AG08395 (cell line): ENCODE measurements at regions not wholly inside any gene's neighbourhood (a gene's known extent, or its start where the extent isn't known, plus 50 kb on each side); places are given as distances from the start of the nearest gene placed in this dataset.
A peak's percentile ranks its signal among the peaks of the same experiment; 100 is the strongest.
"Not testable (repeated sequence)": the region's sequence is repeated elsewhere in the genome, so short reads cannot be mapped to it uniquely, and the experiment has no call there.

Source experiments
- DNase-seq: peaks from one replicate; pipeline ENCODE4 v3.0.0; 2012; ENCODE audit warnings: mixed read lengths, low spot score

- peak; percentile 35 for DNase-seq
Measured at GRCh38 chr5:172528440-172528839, 74.1 kb upstream of the SH3PXD2B start.

DNA sequence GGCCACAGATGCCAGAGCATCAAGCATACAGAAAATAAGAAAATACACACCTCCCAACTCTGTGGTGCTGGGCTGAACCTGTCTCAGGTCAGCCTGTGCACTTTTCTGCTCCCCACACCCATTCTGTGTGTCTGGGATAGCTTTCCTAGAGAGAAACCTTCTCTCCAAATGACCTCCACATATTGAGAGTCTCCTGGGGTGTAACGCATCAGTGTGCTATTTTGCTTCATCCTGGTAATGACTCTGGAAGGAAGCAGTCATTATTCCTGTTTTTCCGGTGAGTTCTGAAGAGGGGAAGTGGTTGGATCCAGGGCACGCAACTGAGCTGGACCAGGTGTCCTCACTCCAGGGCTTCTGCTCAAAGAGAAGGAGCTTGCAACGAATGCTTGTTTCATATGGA lies 73.2 kb upstream of the SH3PXD2B start:
- no peak for DNase-seq

- DNase-seq: no peak
Measured at GRCh38 chr5:172525996-172526360, 71.7 kb upstream of the SH3PXD2B start.

DNA sequence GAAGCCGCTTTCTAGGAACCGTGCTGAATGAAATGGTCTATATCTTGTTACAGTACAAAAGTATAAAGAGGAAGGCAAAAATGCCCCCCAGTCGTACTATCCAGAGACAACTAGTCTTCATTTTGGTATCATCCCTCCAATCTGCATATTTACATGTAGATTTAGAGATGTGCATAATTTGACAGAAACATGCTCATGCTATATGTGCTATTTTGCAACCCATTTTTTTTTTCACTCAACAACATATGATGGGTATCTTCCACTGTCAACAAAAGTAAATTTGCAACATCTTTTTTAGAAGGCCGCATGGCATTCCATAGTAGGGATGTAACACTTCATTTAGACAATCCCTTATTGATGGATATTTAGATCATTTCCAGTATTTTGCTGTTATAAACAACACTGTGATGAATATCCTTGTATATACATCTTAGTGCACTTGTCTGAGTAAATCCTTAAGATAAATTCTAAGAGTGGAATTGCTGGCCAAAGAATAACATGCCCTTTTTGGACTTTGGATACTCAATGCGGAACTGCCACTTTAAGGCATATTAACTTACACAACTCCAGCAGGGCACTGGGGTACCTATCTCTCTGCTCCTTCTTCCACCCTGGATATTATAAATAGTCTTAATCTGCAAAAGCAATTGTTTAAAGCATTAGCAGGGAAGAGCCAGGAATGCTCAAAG lies 71.1 kb upstream of the SH3PXD2B start:
- DNase-seq: no peak

DNA sequence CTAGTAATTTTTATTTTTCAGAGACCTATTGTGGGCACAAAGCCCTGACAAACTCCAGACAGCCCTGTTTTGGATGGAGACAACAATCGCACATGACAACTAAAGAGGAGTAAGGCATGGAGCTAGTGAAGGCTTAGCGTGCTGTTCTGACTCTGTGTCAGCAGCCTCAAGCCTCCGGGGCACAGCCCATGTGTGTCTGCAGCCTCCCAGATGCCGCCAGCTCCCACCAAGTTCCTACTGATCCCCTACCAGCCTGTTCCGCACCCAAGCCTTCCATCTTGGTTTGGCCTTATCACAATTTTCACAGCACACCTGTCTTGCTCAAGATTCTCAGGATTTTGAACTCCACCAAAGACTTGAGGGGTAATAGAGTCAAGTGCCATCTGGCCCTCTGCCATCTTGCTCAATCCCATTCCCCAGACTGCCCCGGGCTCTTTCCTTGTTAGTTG lies 70.3 kb upstream of the SH3PXD2B start:
- no peak for DNase-seq

- DNase-seq: no peak
Measured at GRCh38 chr5:172523146-172523745, 68.9 kb upstream of the SH3PXD2B start.

- no peak for DNase-seq
Measured at GRCh38 chr5:172521338-172521932, 67.1 kb upstream of the SH3PXD2B start.

DNA sequence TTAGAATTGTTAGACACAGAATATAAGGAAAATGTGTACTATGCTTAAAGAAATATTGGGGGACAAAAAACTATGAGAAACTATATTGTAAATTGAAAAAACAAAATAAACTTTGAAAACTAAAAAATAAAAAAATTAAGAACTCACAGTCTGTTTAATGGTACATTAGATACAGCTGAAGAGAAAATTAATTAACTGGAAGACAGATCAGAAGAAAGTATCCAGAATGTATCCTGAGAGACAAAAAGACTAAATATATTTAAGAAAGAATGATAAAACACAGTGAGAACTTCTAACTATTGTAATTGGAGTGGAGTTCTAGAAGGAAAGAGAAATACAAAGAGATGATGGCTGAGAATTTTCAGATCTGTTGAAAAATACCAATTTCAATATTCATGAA lies 57.6 kb upstream of the SH3PXD2B start:
- no peak for DNase-seq

DNA sequence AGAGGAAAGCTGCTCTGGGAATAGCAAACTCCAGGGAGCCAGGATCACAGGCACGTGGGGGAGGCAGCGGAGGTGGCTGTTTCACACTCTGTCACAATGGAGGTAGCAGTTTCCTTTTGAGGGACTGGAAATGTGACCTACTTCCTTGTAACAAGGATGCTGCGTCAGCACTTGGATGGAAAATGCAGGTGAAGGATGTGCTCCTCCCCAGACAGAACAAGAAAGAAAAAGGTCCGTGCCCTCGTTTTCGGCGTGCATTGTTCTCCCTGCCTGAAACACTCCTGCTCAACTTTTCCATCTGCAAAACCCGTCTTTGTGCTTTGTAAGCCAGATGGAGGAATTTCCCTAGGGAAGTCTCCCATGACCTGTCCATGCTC lies 55.1 kb upstream of the SH3PXD2B start:
- no peak for DNase-seq

GRCh38 chr5:172508471-172509404 lies 54.4 kb upstream of the SH3PXD2B start:
- DNase-seq: no peak

DNA sequence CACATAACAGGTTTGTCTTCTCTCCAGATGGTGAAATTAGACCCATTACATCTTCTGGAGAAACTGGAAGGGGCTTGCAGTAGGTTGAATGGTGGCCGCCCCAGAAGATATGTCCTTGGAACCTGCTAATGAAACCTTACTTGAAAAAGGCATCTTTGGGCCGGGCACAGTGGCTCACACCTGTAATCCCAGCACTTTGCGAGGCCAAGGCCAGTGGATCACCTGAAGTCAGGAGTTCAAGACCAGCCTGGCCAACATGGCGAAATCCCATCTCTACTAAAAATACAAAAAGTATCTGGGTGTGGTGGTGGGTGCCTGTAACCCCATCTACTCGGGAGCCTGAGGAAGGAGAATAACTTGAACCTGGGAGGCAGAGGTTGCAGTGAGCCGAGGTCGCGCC lies 53.2 kb upstream of the SH3PXD2B start:
- DNase-seq: not testable (repeated sequence)

DNA sequence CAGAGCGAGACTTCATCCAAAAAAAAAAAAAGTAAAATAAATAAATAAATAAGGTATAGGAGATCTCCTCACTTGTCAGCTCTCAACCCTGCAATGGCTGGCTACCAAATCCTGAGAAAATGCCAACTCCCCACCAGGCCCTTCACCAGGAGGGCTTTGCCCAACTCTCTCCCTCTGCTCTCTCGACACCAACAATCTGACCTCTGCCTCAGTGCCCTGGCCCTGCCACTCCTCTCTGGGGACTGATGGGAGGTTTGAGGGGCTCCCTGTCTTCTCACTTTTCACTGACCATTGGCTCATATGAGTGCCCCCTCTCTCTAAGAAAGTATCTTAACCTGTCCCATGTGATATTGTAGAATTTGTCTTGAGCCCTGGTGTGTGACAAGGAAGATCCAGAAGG lies 52.6 kb upstream of the SH3PXD2B start:
- DNase-seq: no peak

- DNase-seq: no peak
Measured at GRCh38 chr5:172506251-172506650, 51.9 kb upstream of the SH3PXD2B start.

DNA sequence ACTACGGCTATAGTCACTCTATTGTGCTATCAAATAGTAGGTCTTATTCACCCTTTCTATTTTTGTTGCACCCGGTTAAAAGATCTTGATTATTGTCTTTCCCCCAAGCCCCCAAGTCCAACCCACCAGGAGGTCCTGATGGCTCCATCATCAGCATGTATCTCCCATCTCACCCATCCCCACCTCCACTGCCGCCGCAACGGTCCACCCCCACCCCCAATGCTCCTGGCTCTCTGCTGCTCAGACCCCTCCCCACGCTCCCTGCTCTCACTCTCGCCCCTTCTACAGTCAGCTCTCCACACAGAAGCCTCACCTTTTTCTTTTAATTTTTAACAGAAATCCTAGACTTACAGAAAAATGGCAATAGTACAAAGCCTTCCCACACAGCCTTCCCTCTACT lies 51.5 kb upstream of the SH3PXD2B start:
- no peak for DNase-seq

- no peak for DNase-seq
Measured at GRCh38 chr5:172505403-172505759, 51.1 kb upstream of the SH3PXD2B start.

- DNase-seq: no peak
Measured at GRCh38 chr5:172504701-172505402, 50.5 kb upstream of the SH3PXD2B start.

DNA sequence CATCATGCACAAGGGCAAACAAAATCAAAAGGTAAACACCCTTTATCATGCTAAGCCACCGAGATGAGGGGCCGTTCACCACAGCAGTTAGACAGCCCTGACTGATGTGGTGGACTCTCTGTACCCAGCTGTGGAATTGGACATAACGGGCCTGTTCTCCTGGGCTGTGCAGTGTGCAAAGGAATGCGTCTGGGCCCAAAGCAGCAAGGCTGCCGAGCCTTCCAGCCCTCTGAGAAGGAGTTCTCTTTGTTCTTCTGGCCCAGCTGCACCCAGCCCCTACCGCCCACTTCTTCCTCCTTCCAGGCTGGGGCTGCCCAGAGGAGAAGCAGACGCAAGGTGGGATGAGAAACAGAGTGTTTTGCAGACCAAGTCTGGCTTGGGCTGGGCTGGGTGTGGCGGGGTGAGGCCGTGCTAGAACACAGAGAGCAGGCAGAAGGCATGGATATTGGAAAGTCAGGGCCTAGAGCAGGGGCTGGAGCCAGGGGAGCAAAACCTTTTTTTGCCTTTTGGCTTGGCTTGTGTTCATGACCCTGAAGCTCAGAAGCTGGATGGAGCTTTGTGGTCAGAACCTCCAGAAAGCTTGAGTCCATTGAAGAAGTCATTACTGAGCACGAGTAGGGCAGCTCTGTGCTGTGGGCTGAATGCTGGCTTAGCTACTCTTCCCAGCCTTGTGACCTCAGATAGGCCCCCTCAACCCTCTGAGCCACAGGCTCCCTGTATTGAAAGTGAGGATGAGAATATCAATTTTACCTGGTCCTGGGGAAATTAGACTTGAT lies 49.8 kb upstream of the SH3PXD2B start:
- no peak for DNase-seq
